Esophagus squamous epithelium (tissue), 5 donors: ENCODE measurements at regions not wholly inside any gene's neighbourhood (a gene's known extent, or its start where the extent isn't known, plus 50 kb on each side); places are given as distances from the start of the nearest gene placed in this dataset.

ENCODE experiments used
- DNase-seq: peaks from one replicate; lab custom pipeline; 2025; lab: John Stamatoyannopoulos, UW
- H3K27ac ChIP-seq, 4 donors: fragments of 200-600 bp; sonication (generic); one replicate each; pipeline ENCODE4 v1.5.1; 2016 to 2019; ENCODE audit warnings: mild to moderate bottlenecking in 1 of 4
- H3K27me3 ChIP-seq, 4 donors: fragments of 200-600 bp; sonication (generic); 1 replicate in 3 of 4; 2 replicates in 1 of 4; pipeline versions ENCODE4 v1.5.1 to v1.6.0; 2017 to 2021; ENCODE audit warnings: antibody characterized with exemption in 1 of 4
- H3K36me3 ChIP-seq, 3 donors: fragments of 200-600 bp; sonication (generic); one replicate each; pipeline ENCODE4 v1.5.1; 2016 to 2019
- H3K4me1 ChIP-seq, 3 donors: fragments of 200-600 bp; sonication (generic); one replicate each; pipeline ENCODE4 v1.5.1; 2017 to 2019
- H3K4me3 ChIP-seq, 4 donors: fragments of 200-600 bp; sonication (generic); 1 replicate in 3 of 4; 2 replicates in 1 of 4; pipeline ENCODE4 v1.5.1; 2016 to 2019; ENCODE audit warnings: mild to moderate bottlenecking in 2 of 4, moderate library complexity in 1 of 4
- H3K9me3 ChIP-seq, 3 donors: fragments of 200-600 bp; sonication (generic); one replicate each; pipeline ENCODE4 v1.5.1; 2016 to 2019
- POLR2A ChIP-seq, 4 donors: fragments of 450-650 bp; IDR thresholded peaks; one replicate each; pipeline ENCODE4 v1.6.1; 2017; ENCODE audit warnings: antibody characterized with exemption in 4 of 4, mild to moderate bottlenecking in 4 of 4, moderate library complexity in 3 of 4
- WGBS, 2 donors: methylation state at CpG; one replicate each; pipeline ENCODE4 v1.1.5; 2018; 5-methylcytosine and 5-hydroxymethylcytosine counted together
- intact Hi-C: fragments of 100-400 bp; cut with DNase I; formaldehyde crosslinking; loops from one replicate; pipeline ENCODE4 v1.15.0; 2022
- TF ChIP-seq, protein P1 (sequence below), 6 experiments: fragments of 450-650 bp in 4 of 6; fragments of 200-600 bp in 2 of 6; sonication (generic) in 2 of 6; IDR thresholded peaks; one replicate each; pipeline ENCODE4 v1.5.1; 2016 to 2019; ENCODE audit warnings: antibody characterized with exemption in 6 of 6, mild to moderate bottlenecking in 4 of 6, moderate library complexity in 4 of 6
- donor health status: DM: yes; HTN: yes; CAD: no.

DNA sequence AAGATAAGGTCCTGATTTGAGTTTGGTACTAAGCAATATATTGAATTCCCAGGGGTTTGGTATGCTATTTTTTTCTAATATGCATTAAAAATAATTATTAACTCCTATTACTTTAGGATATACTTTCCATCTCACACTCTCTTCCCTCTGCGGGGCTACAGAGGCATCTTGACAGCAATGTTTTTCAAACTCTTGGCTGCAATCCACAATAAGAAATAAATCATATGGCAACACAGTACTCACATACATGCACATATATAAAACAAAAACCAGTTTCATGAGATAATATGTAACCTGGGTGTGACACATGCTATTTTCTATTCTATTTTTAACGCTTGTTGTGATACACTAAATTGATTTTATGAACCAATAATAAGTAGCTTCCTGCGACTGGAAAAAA lies 189.5 kb downstream of the UNC5CL start:
- 80 to 84% methylated on average over 3 of the region's 3 CpGs for WGBS, 2 donors
- no peak overlapping the region for H3K27ac ChIP-seq
- no peak for DNase-seq
- no peaks in the 10 kb centered on the region for H3K9me3 ChIP-seq
- no peaks in the 10 kb centered on the region for H3K36me3 ChIP-seq
- intact Hi-C loops, result no loop called here
- H3K4me1 ChIP-seq, result peaks cover 0 to 24% (median 0%) of the 10 kb centered on the region in 3 donors
- H3K4me3 ChIP-seq, result no peak overlapping the region
- peaks cover 0 to 7% (median 0%) of the 10 kb centered on the region in 4 donors for H3K27me3 ChIP-seq
- TF ChIP-seq, protein P1, sequence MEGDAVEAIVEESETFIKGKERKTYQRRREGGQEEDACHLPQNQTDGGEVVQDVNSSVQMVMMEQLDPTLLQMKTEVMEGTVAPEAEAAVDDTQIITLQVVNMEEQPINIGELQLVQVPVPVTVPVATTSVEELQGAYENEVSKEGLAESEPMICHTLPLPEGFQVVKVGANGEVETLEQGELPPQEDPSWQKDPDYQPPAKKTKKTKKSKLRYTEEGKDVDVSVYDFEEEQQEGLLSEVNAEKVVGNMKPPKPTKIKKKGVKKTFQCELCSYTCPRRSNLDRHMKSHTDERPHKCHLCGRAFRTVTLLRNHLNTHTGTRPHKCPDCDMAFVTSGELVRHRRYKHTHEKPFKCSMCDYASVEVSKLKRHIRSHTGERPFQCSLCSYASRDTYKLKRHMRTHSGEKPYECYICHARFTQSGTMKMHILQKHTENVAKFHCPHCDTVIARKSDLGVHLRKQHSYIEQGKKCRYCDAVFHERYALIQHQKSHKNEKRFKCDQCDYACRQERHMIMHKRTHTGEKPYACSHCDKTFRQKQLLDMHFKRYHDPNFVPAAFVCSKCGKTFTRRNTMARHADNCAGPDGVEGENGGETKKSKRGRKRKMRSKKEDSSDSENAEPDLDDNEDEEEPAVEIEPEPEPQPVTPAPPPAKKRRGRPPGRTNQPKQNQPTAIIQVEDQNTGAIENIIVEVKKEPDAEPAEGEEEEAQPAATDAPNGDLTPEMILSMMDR (IDR thresholded peaks at IDR 0.05), result no peak
- TF ChIP-seq POLR2A (IDR thresholded peaks at IDR 0.05), result no peak

DNA sequence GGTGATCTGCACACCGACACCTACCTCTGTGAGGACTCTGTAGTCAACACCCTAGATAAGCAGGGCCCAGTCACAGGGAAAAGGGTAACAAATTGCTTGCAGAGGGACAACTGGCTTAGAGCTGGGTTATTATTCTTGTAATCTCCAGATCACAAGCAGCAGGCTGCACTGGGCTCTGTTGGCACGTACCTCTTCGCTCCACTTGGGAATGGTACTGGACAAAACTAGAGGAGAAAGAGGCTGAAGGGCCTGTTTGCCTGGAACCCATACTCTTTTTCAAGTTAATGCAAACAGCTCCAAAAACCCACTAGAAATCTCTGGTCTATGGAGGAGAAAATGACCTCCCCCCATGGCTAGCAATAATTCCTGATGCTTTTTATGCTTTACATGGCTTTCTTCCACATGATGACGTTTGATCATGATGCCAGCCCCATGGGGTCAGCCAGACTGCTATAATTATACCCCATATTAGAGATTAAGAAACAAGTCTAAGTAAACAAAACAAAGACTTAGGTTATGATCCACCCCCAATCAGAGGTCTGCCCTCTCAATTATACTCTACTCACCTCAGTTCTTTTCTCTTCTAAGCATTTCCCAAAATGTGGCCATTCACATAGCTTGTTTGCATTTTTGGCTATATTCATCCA lies 190.0 kb downstream of the UNC5CL start:
- Histone ChIP-seq H3K27ac (peak overlapping the region; percentile 35 to 76 (median 60)), H3K4me3 (no peak overlapping the region), H3K27me3 (peaks cover 0 to 7% (median 0%) of the 10 kb centered on the region in 4 donors), H3K4me1 (peaks cover 0 to 29% (median 0%) of the 10 kb centered on the region in 3 donors), H3K9me3 (no peaks in the 10 kb centered on the region), H3K36me3 (no peaks in the 10 kb centered on the region)
- TF ChIP-seq, protein P1 (IDR thresholded peaks at IDR 0.05), result no peak
- no peak for DNase-seq
- WGBS, 2 donors, result 61 to 72% methylated on average over 2 to 4 of the region's 4 CpGs
- intact Hi-C loops, result no loop called here

DNA sequence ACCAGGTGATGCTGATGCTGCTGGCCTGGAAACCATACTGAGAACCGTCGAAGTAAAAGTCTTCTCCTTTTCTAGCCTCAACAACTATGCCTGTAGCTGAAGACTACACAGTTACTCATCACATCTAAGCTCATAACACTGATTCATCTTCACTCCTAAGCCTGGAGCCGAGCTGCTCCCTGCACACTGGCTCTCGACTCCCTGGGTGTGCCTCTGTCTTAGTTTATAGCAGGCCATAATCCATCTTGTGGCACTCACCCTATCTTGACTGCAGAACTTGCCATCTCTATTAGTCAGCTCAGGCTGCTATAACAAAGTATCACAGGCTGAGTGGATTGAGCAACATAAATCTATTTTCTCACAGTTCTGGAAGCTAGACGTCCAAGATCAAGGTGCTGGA lies 191.0 kb downstream of the UNC5CL start:
- WGBS, 2 donors, result 33 to 45% methylated on average over 5 of the region's 5 CpGs
- Histone ChIP-seq H3K9me3 (no peaks in the 10 kb centered on the region), H3K27ac (peak overlapping the region; percentile 35 to 76 (median 60)), H3K27me3 (peaks cover 0 to 7% (median 0%) of the 10 kb centered on the region in 4 donors), H3K4me1 (peaks cover 0 to 39% (median 4%) of the 10 kb centered on the region in 3 donors), H3K36me3 (no peaks in the 10 kb centered on the region), H3K4me3 (no peak overlapping the region)
- TF ChIP-seq POLR2A (IDR thresholded peaks at IDR 0.05), result no peak
- intact Hi-C loops, result no loop called here
- no peak for DNase-seq

DNA sequence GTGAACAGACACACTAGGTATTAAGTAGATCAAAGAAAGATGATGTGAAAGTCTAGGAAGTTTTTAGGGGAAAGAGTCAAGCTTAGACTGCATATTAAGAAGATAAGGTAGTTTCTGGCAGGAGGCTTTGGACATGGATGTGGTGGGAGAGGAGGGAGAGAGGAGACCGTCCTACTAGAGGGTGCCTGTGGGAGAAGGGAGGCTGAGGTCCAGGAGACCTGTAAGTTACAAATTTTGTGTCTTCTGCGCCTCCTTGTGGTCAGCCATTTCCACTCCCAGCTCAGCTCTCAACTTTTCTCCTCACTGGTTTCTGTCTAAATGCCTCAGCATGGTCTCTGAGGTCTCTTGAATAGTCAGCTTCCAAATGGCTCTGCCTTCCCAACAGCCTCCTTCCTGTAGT lies 193.5 kb downstream of the UNC5CL start:
- Histone ChIP-seq H3K4me1 (peaks cover 0 to 51% (median 4%) of the 10 kb centered on the region in 3 donors), H3K36me3 (no peaks in the 10 kb centered on the region), H3K27ac (no peak overlapping the region), H3K9me3 (no peaks in the 10 kb centered on the region), H3K4me3 (no peak overlapping the region), H3K27me3 (peaks cover 0 to 7% (median 0%) of the 10 kb centered on the region in 4 donors)
- DNase-seq, result no peak
- WGBS, 2 donors, result 65 to 72% methylated on average over 2 of the region's 2 CpGs
- TF ChIP-seq, protein P1 (IDR thresholded peaks at IDR 0.05), result peak in 4 of 6 experiments; percentile 25 to 55 (median 36)
- TF ChIP-seq POLR2A (IDR thresholded peaks at IDR 0.05), result no peak
- intact Hi-C loops, result no loop called here

DNA sequence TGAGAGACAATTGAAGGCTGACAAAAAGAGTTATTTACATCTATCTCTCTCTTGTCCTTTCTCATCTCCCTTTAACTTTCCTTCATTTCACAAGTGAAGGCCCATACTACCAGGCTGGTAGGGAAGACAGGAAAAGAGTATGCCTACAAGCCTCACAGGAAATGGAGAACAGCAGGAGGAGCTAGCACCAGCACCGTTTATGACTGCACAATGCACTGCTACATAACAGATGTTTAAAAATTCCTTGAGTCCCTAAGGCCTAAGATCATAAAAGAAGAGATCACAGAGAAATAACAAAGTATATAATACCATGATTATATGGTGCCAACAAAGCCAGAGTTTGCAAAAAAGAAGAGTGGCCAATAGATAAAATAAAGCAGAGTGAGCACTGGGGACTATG lies 194.8 kb downstream of the UNC5CL start:
- no peaks in the 10 kb centered on the region for H3K36me3 ChIP-seq
- peaks cover 0 to 50% (median 4%) of the 10 kb centered on the region in 3 donors for H3K4me1 ChIP-seq
- H3K4me3 ChIP-seq, result no peak overlapping the region
- no peaks in the 10 kb centered on the region for H3K9me3 ChIP-seq
- 17 to 24% methylated on average over 1 of the region's 1 CpG for WGBS, 2 donors
- TF ChIP-seq, protein P1 (IDR thresholded peaks at IDR 0.05), result no peak
- TF ChIP-seq POLR2A (IDR thresholded peaks at IDR 0.05), result no peak
- peaks cover 0 to 7% (median 0%) of the 10 kb centered on the region in 4 donors for H3K27me3 ChIP-seq
- H3K27ac ChIP-seq, result peak overlapping the region in 2 of 4 donors; percentile 55 to 66
- intact Hi-C loops, result no loop called here
- no peak for DNase-seq
